K562 (cell line): ENCODE measurements at regions not wholly inside any gene's neighbourhood (a gene's known extent, or its start where the extent isn't known, plus 50 kb on each side); places are given as distances from the start of the nearest gene placed in this dataset.

Experiments
- CBFA2T3 ChIP-seq: fragments of 450-650 bp; IDR thresholded peaks from 2 replicates; pipeline ENCODE4 v1.6.1; 2017
- KDM1A ChIP-seq, 2 experiments: fragments of 450-650 bp; IDR thresholded peaks; 2 replicates each; pipeline ENCODE4 v1.6.1; 2016; ENCODE audit warnings: mild to moderate bottlenecking in 2 of 2
- KDM4B ChIP-seq, 2 experiments: fragments of 450-650 bp in 1 of 2; sonication (generic) in 1 of 2; IDR thresholded peaks; 2 replicates each; pipeline ENCODE4 v1.6.1; 2016 to 2017; ENCODE audit warnings: borderline replicate concordance in 2 of 2, antibody characterized with exemption in 1 of 2, low read depth in 1 of 2, mild to moderate bottlenecking in 1 of 2
- RAD21 ChIP-seq, 2 experiments: fragments of 250-450 bp in 1 of 2; fragments of 450-650 bp in 1 of 2; sonication (Bioruptor Pico) in 1 of 2; formaldehyde crosslinking in 1 of 2; IDR thresholded peaks in 1 of 2; conservative IDR thresholded peaks in 1 of 2; 2 replicates each; pipeline versions ENCODE4 v1.4.0 to v1.8.0; 2020 to 2022; ENCODE audit warnings: mild to moderate bottlenecking in 2 of 2, moderate library complexity in 1 of 2
- RFX1 ChIP-seq: fragments of 450-650 bp; IDR thresholded peaks from 2 replicates; pipeline ENCODE4 v1.6.1; 2016; ENCODE audit warnings: mild to moderate bottlenecking, moderate library complexity
- SMAD3 ChIP-seq: fragments of 450-650 bp; formaldehyde crosslinking; conservative IDR thresholded peaks from 2 replicates; pipeline ENCODE4 v1.4.0; 2020; ENCODE audit warnings: mild to moderate bottlenecking
- SMC3 ChIP-seq: conservative IDR thresholded peaks from 2 replicates; pipeline ENCODE4 v1.6.1; 2011; ENCODE audit warnings: low read depth, low read length, improper control_type of control experiment; ENCODE audit not compliant: insufficient read depth
- ZC3H8 ChIP-seq: fragments of 450-650 bp; IDR thresholded peaks from 2 replicates; pipeline ENCODE4 v1.6.1; 2017
- ZNF408 ChIP-seq: fragments of 250-450 bp; sonication (Bioruptor Pico); IDR thresholded peaks from 2 replicates; pipeline ENCODE4 v1.4.0; 2020; ENCODE audit warnings: low read depth, mild to moderate bottlenecking, moderate library complexity
- TF ChIP-seq, protein P1 (sequence below), 2 experiments: fragments of 450-650 bp; formaldehyde crosslinking in 1 of 2; IDR thresholded peaks; 2 replicates each; pipeline versions ENCODE4 v1.4.0 to v1.6.1; 2014 to 2020; ENCODE audit warnings: mild to moderate bottlenecking in 2 of 2, borderline replicate concordance in 1 of 2, low read depth in 1 of 2
- TF ChIP-seq, protein P2 (sequence below), 3 experiments: IDR thresholded peaks in 2 of 3; conservative IDR thresholded peaks in 1 of 3; 2 replicates each; pipeline ENCODE4 v1.5.1; 2011 to 2012; ENCODE audit warnings: low read length in 3 of 3, mild to moderate bottlenecking in 3 of 3, control low read depth in 2 of 3, improper control_type of control experiment in 1 of 3, inconsistent platforms in 1 of 3, low read depth in 1 of 3, mixed read lengths in 1 of 3, moderate library complexity in 1 of 3; ENCODE audit not compliant: insufficient read depth in 2 of 3

- TF ChIP-seq, protein P1, sequence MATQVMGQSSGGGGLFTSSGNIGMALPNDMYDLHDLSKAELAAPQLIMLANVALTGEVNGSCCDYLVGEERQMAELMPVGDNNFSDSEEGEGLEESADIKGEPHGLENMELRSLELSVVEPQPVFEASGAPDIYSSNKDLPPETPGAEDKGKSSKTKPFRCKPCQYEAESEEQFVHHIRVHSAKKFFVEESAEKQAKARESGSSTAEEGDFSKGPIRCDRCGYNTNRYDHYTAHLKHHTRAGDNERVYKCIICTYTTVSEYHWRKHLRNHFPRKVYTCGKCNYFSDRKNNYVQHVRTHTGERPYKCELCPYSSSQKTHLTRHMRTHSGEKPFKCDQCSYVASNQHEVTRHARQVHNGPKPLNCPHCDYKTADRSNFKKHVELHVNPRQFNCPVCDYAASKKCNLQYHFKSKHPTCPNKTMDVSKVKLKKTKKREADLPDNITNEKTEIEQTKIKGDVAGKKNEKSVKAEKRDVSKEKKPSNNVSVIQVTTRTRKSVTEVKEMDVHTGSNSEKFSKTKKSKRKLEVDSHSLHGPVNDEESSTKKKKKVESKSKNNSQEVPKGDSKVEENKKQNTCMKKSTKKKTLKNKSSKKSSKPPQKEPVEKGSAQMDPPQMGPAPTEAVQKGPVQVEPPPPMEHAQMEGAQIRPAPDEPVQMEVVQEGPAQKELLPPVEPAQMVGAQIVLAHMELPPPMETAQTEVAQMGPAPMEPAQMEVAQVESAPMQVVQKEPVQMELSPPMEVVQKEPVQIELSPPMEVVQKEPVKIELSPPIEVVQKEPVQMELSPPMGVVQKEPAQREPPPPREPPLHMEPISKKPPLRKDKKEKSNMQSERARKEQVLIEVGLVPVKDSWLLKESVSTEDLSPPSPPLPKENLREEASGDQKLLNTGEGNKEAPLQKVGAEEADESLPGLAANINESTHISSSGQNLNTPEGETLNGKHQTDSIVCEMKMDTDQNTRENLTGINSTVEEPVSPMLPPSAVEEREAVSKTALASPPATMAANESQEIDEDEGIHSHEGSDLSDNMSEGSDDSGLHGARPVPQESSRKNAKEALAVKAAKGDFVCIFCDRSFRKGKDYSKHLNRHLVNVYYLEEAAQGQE (IDR thresholded peaks at IDR 0.05; ENCODE audit: borderline replicate concordance): peak; percentile 45; the same call in 1 of the 2 replicates
- TF ChIP-seq, protein P1 (CRISPR knock-in tag; IDR thresholded peaks at IDR 0.05; ENCODE audit: low read depth): no peak
- TF ChIP-seq ZNF408 (no peak), ZC3H8 (no peak), KDM1A (IDR thresholded peaks at IDR 0.05) (0 out of 4 replicates have a peak, but pooled peaks of 1 of the 2 experiments have one; percentile 17), SMAD3 (no peak), SMC3 (0 out of 2 replicates have a peak, but pooled peaks have one; percentile 40), CBFA2T3 (peak; percentile 22; the same call in 1 of the 2 replicates), RAD21 (CRISPR knock-in tag; conservative IDR thresholded peaks at IDR 0.05 in 1 of 2, IDR thresholded peaks at IDR 0.05 in 1 of 2) (peak; percentile 57 to 72), RFX1 (no peak), KDM4B (IDR thresholded peaks at IDR 0.05; ENCODE audit: borderline replicate concordance in 2 of 2, low read depth in 1 of 2) (no peak)
- TF ChIP-seq, protein P2, sequence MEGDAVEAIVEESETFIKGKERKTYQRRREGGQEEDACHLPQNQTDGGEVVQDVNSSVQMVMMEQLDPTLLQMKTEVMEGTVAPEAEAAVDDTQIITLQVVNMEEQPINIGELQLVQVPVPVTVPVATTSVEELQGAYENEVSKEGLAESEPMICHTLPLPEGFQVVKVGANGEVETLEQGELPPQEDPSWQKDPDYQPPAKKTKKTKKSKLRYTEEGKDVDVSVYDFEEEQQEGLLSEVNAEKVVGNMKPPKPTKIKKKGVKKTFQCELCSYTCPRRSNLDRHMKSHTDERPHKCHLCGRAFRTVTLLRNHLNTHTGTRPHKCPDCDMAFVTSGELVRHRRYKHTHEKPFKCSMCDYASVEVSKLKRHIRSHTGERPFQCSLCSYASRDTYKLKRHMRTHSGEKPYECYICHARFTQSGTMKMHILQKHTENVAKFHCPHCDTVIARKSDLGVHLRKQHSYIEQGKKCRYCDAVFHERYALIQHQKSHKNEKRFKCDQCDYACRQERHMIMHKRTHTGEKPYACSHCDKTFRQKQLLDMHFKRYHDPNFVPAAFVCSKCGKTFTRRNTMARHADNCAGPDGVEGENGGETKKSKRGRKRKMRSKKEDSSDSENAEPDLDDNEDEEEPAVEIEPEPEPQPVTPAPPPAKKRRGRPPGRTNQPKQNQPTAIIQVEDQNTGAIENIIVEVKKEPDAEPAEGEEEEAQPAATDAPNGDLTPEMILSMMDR (IDR thresholded peaks at IDR 0.05 in 2 of 3, conservative IDR thresholded peaks at IDR 0.05 in 1 of 3; ENCODE audit: insufficient read depth in 2 of 3, low read depth in 1 of 3, low read length in 3 of 3): peak; percentile 51 to 65 (median 62)
- TF ChIP-seq, all 486 proteins: peak for 8
Measured at GRCh38 chr3:153768561-153769469, 352.4 kb upstream of the ARHGEF26 start (continued).
